ENCODE measurements at regions not wholly inside any gene's neighbourhood (a gene's known extent, or its start where the extent isn't known, plus 50 kb on each side); places are given as distances from the start of the nearest gene placed in this dataset.

- Histone ChIP-seq H3K9me3 (no peaks in the 10 kb centered on the region), H3K27me3 (no peaks in the 10 kb centered on the region), H3K27ac (no peak overlapping the region), H3K36me3 (no peaks in the 10 kb centered on the region), H3K4me1 (no peaks in the 10 kb centered on the region), H3K4me3 (no peak overlapping the region)
- DNase-seq (ENCODE audit: low spot score in 2 of 2), result no peak
- intact Hi-C loops (cut with DNase I), result no loop called here
- no peak for TF ChIP-seq CTCF (IDR thresholded peaks at IDR 0.05)
Observed at GRCh38 chr5:162824360-162824759, 613.0 kb upstream of the CCNG1 start.

GRCh38 chr5:162837155-162837554, 600.2 kb upstream of the CCNG1 start:
- no peak for DNase-seq (ENCODE audit: low spot score in 2 of 2)
- Histone ChIP-seq H3K27me3 (no peaks in the 10 kb centered on the region), H3K9me3 (no peaks in the 10 kb centered on the region), H3K27ac (no peak overlapping the region), H3K4me1 (no peaks in the 10 kb centered on the region), H3K4me3 (no peak overlapping the region), H3K36me3 (no peaks in the 10 kb centered on the region)
- no peak for TF ChIP-seq CTCF (IDR thresholded peaks at IDR 0.05)
- intact Hi-C loops (cut with DNase I), result no loop called here

GRCh38 chr5:162842727-162843126, 594.7 kb upstream of the CCNG1 start:
- H3K4me3 ChIP-seq, result no peak overlapping the region
- H3K9me3 ChIP-seq, result no peaks in the 10 kb centered on the region
- intact Hi-C loops (cut with DNase I), result no loop called here
- no peaks in the 10 kb centered on the region for H3K27me3 ChIP-seq
- no peak for DNase-seq (ENCODE audit: low spot score in 2 of 2)
- H3K36me3 ChIP-seq, result no peaks in the 10 kb centered on the region
- no peaks in the 10 kb centered on the region for H3K4me1 ChIP-seq
- no peak for TF ChIP-seq CTCF (IDR thresholded peaks at IDR 0.05)
- H3K27ac ChIP-seq, result no peak overlapping the region

- intact Hi-C loops (cut with DNase I), result no loop called here
- Histone ChIP-seq H3K27me3 (no peaks in the 10 kb centered on the region), H3K4me1 (no peaks in the 10 kb centered on the region), H3K9me3 (no peaks in the 10 kb centered on the region), H3K36me3 (no peaks in the 10 kb centered on the region), H3K4me3 (no peak overlapping the region), H3K27ac (no peak overlapping the region)
- no peak for DNase-seq (ENCODE audit: low spot score in 2 of 2)
- TF ChIP-seq CTCF (IDR thresholded peaks at IDR 0.05), result no peak
Observed at GRCh38 chr5:162852134-162852533, 585.3 kb upstream of the CCNG1 start.

GRCh38 chr5:162858770-162859169, 578.6 kb upstream of the CCNG1 start:
- DNase-seq (ENCODE audit: low spot score in 2 of 2), result no peak
- Histone ChIP-seq H3K36me3 (no peaks in the 10 kb centered on the region), H3K9me3 (peaks cover 0 to 13% of the 10 kb centered on the region in 2 donors), H3K27ac (no peak overlapping the region), H3K4me3 (no peak overlapping the region), H3K4me1 (no peaks in the 10 kb centered on the region), H3K27me3 (no peaks in the 10 kb centered on the region)
- TF ChIP-seq CTCF (IDR thresholded peaks at IDR 0.05), result no peak
- intact Hi-C loops (cut with DNase I), result no loop called here

- Histone ChIP-seq H3K27ac (no peak overlapping the region), H3K27me3 (no peaks in the 10 kb centered on the region), H3K4me3 (no peak overlapping the region), H3K4me1 (no peaks in the 10 kb centered on the region), H3K36me3 (no peaks in the 10 kb centered on the region), H3K9me3 (no peaks in the 10 kb centered on the region)
- TF ChIP-seq CTCF (IDR thresholded peaks at IDR 0.05), result no peak
- DNase-seq (ENCODE audit: low spot score in 2 of 2), result no peak
- intact Hi-C loops (cut with DNase I), result no loop called here
Observed at GRCh38 chr5:162870966-162871365, 566.4 kb upstream of the CCNG1 start.
